T47D (cell line): ENCODE measurements at regions not wholly inside any gene's neighbourhood (a gene's known extent, or its start where the extent isn't known, plus 50 kb on each side); places are given as distances from the start of the nearest gene placed in this dataset.
A peak's percentile ranks its signal among the peaks of the same experiment; 100 is the strongest.

ENCODE experiments used
- DNase-seq, 2 experiments: peaks; one replicate each; pipeline versions ENCODE4 v3.0.0 to v3.0.0-alpha.2; 2011 to 2012; ENCODE audit warnings: low read depth in 1 of 2, low spot score in 1 of 2
- JUND ChIP-seq: IDR thresholded peaks from 2 replicates; pipeline ENCODE4 v1.6.1; 2012; ENCODE audit warnings: low read depth
- in situ Hi-C: cut with HindIII; loops from 2 replicates; pipeline ENCODE4 v1.10.0; 2016; ENCODE audit warnings: low sequenced_read_pairs, low pct_unique_long_range_greater_than_20kb

DNA sequence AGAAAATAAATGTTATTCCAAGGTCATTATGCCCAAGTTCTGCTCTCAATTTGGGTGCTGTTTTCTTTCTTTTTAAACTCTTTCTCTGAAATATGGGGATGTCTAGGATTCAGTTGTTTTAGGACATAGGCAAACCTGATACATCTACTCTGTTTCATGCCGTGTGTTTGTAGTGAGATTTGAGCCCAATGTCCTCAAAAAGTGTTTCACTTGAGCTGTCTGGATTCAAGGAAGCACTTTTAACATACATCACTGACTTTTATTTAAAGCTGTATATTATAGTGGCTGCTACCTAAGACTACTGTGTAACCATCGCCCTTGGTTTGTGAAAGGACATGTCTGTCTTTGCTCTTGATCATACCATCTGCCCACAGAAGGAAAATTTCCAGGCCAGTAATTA is 709.3 kb upstream of the STXBP6 start:
- in situ Hi-C loops, result no loop called here
- no peak for TF ChIP-seq JUND
- no peak for DNase-seq

DNA sequence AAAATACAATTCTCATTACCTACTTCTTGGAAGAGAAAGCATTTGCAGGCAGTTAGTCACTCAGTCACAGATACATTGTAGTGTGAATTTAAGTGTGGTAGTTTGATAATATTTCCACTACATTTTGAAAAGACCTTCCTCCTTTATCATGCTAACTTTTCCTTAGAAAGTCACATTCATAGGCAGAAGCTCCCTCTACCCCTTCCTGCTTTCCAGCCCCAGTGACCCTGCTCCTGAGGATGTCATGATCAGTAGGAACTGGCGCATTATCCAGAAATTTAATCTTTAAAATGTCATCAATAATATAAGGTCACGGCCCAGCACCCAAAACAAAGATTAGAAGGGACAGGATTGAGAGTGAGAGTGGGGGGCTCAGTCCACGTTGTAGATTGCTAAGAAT is 707.4 kb upstream of the STXBP6 start:
- DNase-seq, result no peak
- in situ Hi-C loops, result no loop called here
- TF ChIP-seq JUND, result no peak

DNA sequence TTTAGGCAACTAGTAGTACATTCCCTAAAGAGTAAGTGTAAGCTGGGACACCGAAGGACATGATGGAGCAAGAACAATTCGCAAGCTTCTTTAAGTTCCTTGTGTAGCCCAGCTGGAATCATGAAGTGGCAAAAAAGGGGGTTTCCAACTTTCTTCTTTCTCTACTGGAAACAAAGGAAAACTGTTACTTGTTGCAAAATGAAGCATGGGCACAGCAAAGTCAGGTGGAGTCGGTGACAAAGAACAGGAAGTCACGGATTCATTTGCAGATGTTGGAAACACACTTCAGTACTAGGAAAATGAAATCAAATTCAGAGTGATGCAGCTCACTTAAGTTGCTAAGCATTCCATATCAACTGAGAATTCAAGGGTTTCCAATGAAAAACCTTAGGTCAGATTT is 706.9 kb upstream of the STXBP6 start:
- TF ChIP-seq JUND, result no peak
- DNase-seq, result no peak
- in situ Hi-C loops, result no loop called here

DNA sequence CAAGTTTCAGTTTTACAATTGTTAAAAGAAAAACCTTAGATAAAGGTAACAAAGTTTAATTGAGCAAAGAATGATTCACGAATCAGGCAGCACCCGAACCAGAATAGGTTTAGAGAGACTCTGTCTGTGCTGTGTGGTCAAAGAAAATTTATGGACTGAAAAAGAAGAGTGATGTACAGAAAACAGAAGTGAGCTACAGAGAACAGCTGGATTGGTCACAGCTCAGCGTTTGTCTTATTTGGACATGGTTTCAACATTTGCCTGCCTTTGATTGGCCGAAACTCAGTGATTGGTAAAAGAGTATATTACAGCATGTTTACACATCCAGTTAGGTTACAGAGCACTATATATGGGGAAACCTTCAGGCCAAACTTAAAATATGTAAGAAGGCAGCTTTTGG is 703.2 kb upstream of the STXBP6 start:
- peak in 1 of 2 experiments; percentile 10 for DNase-seq
- in situ Hi-C loops, result no loop called here
- no peak for TF ChIP-seq JUND

DNA sequence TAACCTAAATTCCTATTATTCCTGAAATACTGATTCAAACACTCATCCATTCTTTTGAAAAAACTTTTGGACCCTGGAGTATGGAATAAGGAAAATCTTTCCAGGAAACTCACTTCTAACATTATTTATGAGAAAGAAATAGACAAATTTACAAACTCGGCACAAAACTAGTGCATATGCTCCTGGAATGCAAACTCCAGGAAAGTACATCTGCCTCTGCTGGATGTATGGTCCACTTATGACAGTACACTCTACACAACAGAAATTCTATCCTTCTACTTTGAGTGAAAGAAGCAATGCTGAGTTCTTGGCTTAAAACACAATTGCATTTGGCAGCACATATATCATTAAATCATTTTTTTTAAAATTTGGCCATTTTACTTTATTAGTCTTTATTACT is 700.5 kb upstream of the STXBP6 start:
- no peak for TF ChIP-seq JUND
- in situ Hi-C loops, result no loop called here
- no peak for DNase-seq
